ENCODE measurements at regions not wholly inside any gene's neighbourhood (a gene's known extent, or its start where the extent isn't known, plus 50 kb on each side); places are given as distances from the start of the nearest gene placed in this dataset.

DNA sequence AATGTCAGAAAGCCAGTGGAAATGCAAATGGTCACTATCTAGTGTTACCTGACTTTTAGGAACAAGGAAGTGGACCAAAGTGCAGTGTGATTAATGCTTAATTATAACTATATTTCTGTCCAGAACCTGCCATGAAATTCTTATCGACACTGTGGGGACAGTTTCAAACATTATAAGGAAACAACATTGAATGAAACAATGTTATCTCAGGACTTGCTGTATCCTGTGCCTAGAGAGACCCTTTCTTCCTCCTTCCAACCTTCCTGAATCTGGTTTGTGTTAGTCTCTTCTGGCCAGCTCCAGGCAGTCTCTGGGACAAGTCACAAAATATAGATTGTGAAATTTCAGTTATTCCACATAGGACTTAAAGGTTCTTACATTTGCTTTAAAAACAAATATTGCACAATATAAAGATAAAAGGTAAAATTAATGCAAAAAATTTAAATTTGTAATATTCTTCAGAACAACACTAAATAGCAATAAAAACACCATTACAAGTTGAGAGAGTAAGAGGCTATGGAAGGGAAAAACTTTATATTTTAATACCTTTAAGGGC is 203.4 kb downstream of the ZNF674 start:
- no peak for DNase-seq
- CTCF ChIA-PET, result no interaction called here
- intact Hi-C loops (cut with micrococcal nuclease), result no loop called here

More for the DNA sequence above, 203.4 kb downstream of the ZNF674 start:
- H2AK5ac ChIP-seq (ENCODE audit: low read depth, low read length), result no peak overlapping the region
- no peaks in the 10 kb centered on the region for H3K79me1 ChIP-seq (ENCODE audit: low read depth in 1 of 2, low read length in 2 of 2)
- no peak overlapping the region for H2BK20ac ChIP-seq (ENCODE audit: low read depth, low read length)
- H3K4me3 ChIP-seq (ENCODE audit: insufficient read depth, low read depth, low read length), result no peak overlapping the region
- ATAC-seq (ENCODE audit: low read depth), result no peak
- no peak overlapping the region for H2BK120ac ChIP-seq (ENCODE audit: low read depth, low read length)
- H3K56ac ChIP-seq (ENCODE audit: extremely low read depth, insufficient read depth, low read length), result no peak overlapping the region
- no peak overlapping the region for H4K91ac ChIP-seq (ENCODE audit: insufficient read depth, low read depth, low read length)
- dilution Hi-C loops (cut with HindIII; ENCODE audit: low sequenced_read_pairs, unreplicated experiment), result no loop called here
- no peak overlapping the region for H2BK5ac ChIP-seq (ENCODE audit: low read depth, low read length, poor library complexity, severe bottlenecking)
- H3K23ac ChIP-seq (ENCODE audit: low read depth, low read length), result no peak overlapping the region
- POLR2A ChIA-PET (ENCODE audit: unreplicated experiment), result no interaction called here
- BruUV-seq (replicated peaks), result no TSS peak
- H3K4me2 ChIP-seq (ENCODE audit: low read depth, low read length), result no peak overlapping the region
- H2AFZ ChIP-seq (replicated peaks; ENCODE audit: low read length, poor library complexity), result no peak overlapping the region
- H2AK9ac ChIP-seq (replicated peaks; ENCODE audit: low read depth, low read length, poor library complexity), result no peak overlapping the region
- no peaks in the 10 kb centered on the region for H3K4me1 ChIP-seq (ENCODE audit: control insufficient read depth, insufficient read depth, low read length)
- no peak overlapping the region for H2BK15ac ChIP-seq (ENCODE audit: low read depth, low read length)
- WGBS, 2 experiments (ENCODE audit: extremely low coverage in 2 of 2, insufficient read length in 1 of 2), result no CpG with 5 or more reads among the region's 1 CpG
- H3K27ac ChIP-seq (ENCODE audit: insufficient read depth, low read length), result no peak overlapping the region
- H3K4ac ChIP-seq (ENCODE audit: low read depth, low read length), result no peak overlapping the region
- TF ChIP-seq, protein P1, sequence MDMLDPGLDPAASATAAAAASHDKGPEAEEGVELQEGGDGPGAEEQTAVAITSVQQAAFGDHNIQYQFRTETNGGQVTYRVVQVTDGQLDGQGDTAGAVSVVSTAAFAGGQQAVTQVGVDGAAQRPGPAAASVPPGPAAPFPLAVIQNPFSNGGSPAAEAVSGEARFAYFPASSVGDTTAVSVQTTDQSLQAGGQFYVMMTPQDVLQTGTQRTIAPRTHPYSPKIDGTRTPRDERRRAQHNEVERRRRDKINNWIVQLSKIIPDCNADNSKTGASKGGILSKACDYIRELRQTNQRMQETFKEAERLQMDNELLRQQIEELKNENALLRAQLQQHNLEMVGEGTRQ (IDR thresholded peaks at IDR 0.05; ENCODE audit: low read depth, low read length), result no peak
- TF ChIP-seq MAZ (IDR thresholded peaks at IDR 0.05; ENCODE audit: borderline replicate concordance, low read depth, low read length) (no peak), POLR2A (IDR thresholded peaks at IDR 0.05; ENCODE audit: low read depth, low read length) (no peak), CEBPB (IDR thresholded peaks at IDR 0.05; ENCODE audit: low read depth, low read length) (0 out of 2 replicates have a peak, but pooled peaks have one; percentile 32), RCOR1 (IDR thresholded peaks at IDR 0.05; ENCODE audit: insufficient replicate concordance, low read length) (no peak)
- TF ChIP-seq, protein P2, sequence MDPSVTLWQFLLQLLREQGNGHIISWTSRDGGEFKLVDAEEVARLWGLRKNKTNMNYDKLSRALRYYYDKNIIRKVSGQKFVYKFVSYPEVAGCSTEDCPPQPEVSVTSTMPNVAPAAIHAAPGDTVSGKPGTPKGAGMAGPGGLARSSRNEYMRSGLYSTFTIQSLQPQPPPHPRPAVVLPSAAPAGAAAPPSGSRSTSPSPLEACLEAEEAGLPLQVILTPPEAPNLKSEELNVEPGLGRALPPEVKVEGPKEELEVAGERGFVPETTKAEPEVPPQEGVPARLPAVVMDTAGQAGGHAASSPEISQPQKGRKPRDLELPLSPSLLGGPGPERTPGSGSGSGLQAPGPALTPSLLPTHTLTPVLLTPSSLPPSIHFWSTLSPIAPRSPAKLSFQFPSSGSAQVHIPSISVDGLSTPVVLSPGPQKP (IDR thresholded peaks at IDR 0.05; ENCODE audit: borderline replicate concordance, low read depth, low read length), result no peak
- no peak overlapping the region for H3K18ac ChIP-seq (ENCODE audit: low read depth, low read length)
- no peak overlapping the region for H3K14ac ChIP-seq (replicated peaks; ENCODE audit: low read depth, low read length)
- no peaks in the 10 kb centered on the region for H3K9me1 ChIP-seq (ENCODE audit: insufficient read depth, low read length)
- H4K5ac ChIP-seq (ENCODE audit: low read depth, low read length), result no peak overlapping the region
- H3K27me3 ChIP-seq (ENCODE audit: control insufficient read depth, insufficient read depth, low read length), result peaks cover 16% of the 10 kb centered on the region
- in situ Hi-C loops (cut with MboI; ENCODE audit: low sequenced_read_pairs), result loop anchor here (10.0 kb wide), 1 partner anchor 63 kb away; no protein-coding TSS in a partner anchor
- H3K9ac ChIP-seq (ENCODE audit: low read depth, low read length), result no peak overlapping the region
- no peaks in the 10 kb centered on the region for H3K36me3 ChIP-seq (ENCODE audit: control insufficient read depth, insufficient read depth, low read length)
- H4K8ac ChIP-seq (ENCODE audit: low read depth in 2 of 2, low read length in 2 of 2), result no peak overlapping the region
- no peaks in the 10 kb centered on the region for H4K20me1 ChIP-seq (ENCODE audit: insufficient read depth, low read length)
- no peaks in the 10 kb centered on the region for H3K9me3 ChIP-seq (ENCODE audit: control insufficient read depth, insufficient read depth, low read length)

All from IMR-90 (cell line).